K562 (cell line): ENCODE measurements at regions not wholly inside any gene's neighbourhood (a gene's known extent, or its start where the extent isn't known, plus 50 kb on each side); places are given as distances from the start of the nearest gene placed in this dataset.

Experiments
- AFF1 ChIP-seq, 2 experiments: fragments of 450-650 bp; IDR thresholded peaks; 2 replicates each; pipeline ENCODE4 v1.6.1; 2018; ENCODE audit warnings: mild to moderate bottlenecking in 2 of 2, low read depth in 1 of 2; ENCODE audit not compliant: partially characterized antibody in 2 of 2
- CBX1 ChIP-seq: sonication (generic); IDR thresholded peaks from 2 replicates; pipeline ENCODE4 v1.6.1; 2016; ENCODE audit warnings: antibody characterized with exemption, low read depth, mild to moderate bottlenecking
- E2F6 ChIP-seq, 2 experiments: IDR thresholded peaks; 2 replicates each; pipeline ENCODE4 v1.6.1; 2011; ENCODE audit warnings: borderline replicate concordance in 1 of 2, control low read depth in 1 of 2, low read depth in 1 of 2, low read length in 1 of 2, mild to moderate bottlenecking in 1 of 2, mixed read lengths in 1 of 2, moderate library complexity in 1 of 2; ENCODE audit not compliant: insufficient read depth in 1 of 2, insufficient read length in 1 of 2, poor library complexity in 1 of 2, severe bottlenecking in 1 of 2; ENCODE audit errors: extremely low read depth in 1 of 2
- NELFE ChIP-seq: IDR thresholded peaks from 2 replicates; pipeline ENCODE4 v1.6.1; 2011; ENCODE audit warnings: mild to moderate bottlenecking; ENCODE audit not compliant: insufficient read depth, insufficient read length
- SETDB1 ChIP-seq: IDR thresholded peaks from one replicate; pipeline ENCODE4 v1.6.1; 2012; ENCODE audit warnings: low read length, control low read depth, inconsistent platforms

GRCh38 chr10:53396876-53397275, 624.3 kb upstream of the MBL2 start:
- TF ChIP-seq SETDB1 = no peak
- TF ChIP-seq CBX1 = no peak
- no peak for TF ChIP-seq NELFE
- TF ChIP-seq AFF1 (IDR thresholded peaks at IDR 0.05; ENCODE audit: low read depth in 1 of 2, partially characterized antibody in 2 of 2) = no peak
- no peak for TF ChIP-seq E2F6 (IDR thresholded peaks at IDR 0.05; ENCODE audit: borderline replicate concordance in 1 of 2, extremely low read depth in 1 of 2, insufficient read depth in 1 of 2, insufficient read length in 1 of 2, low read depth in 1 of 2, low read length in 1 of 2, poor library complexity in 1 of 2, severe bottlenecking in 1 of 2)
